ENCODE measurements at regions not wholly inside any gene's neighbourhood (a gene's known extent, or its start where the extent isn't known, plus 50 kb on each side); places are given as distances from the start of the nearest gene placed in this dataset.

- Histone ChIP-seq H3K27ac (no peak overlapping the region), H3K27me3 (no peaks in the 10 kb centered on the region), H3K9me3 (no peaks in the 10 kb centered on the region), H3K36me3 (no peaks in the 10 kb centered on the region), H3K4me1 (no peaks in the 10 kb centered on the region), H3K4me3 (replicated peaks in 1 of 3) (no peak overlapping the region)
- 59% methylated on average over 14 of the region's 14 CpGs for WGBS, 2 donors
- no peak for DNase-seq
- TF ChIP-seq CTCF (IDR thresholded peaks at IDR 0.05): no peak
- intact Hi-C loops (cut with DNase I): no loop called here
Observed at GRCh38 chr21:8991088-8991907, 1530.1 kb upstream of the TPTE start.

- Histone ChIP-seq H3K4me1 (no peaks in the 10 kb centered on the region), H3K27me3 (no peaks in the 10 kb centered on the region), H3K9me3 (no peaks in the 10 kb centered on the region), H3K27ac (no peak overlapping the region), H3K4me3 (replicated peaks in 1 of 3) (no peak overlapping the region), H3K36me3 (no peaks in the 10 kb centered on the region)
- 47 to 52% methylated on average over 3 of the region's 3 CpGs for WGBS, 2 donors
- no peak for DNase-seq
- intact Hi-C loops (cut with DNase I): no loop called here
- TF ChIP-seq CTCF (IDR thresholded peaks at IDR 0.05): no peak
- TF ChIP-seq POLR2A (IDR thresholded peaks at IDR 0.05): no peak
Observed at GRCh38 chr21:8991968-8992621, 1529.3 kb upstream of the TPTE start.

- no peak for TF ChIP-seq POLR2A (IDR thresholded peaks at IDR 0.05)
- TF ChIP-seq CTCF (IDR thresholded peaks at IDR 0.05): no peak
- no peak overlapping the region for H3K27ac ChIP-seq
- 49 to 52% methylated on average over 6 of the region's 6 CpGs for WGBS, 2 donors
- no peak overlapping the region for H3K4me3 ChIP-seq (replicated peaks in 1 of 3)
- no peaks in the 10 kb centered on the region for H3K4me1 ChIP-seq
- DNase-seq: no peak
- no peaks in the 10 kb centered on the region for H3K9me3 ChIP-seq
- H3K36me3 ChIP-seq: no peaks in the 10 kb centered on the region
- intact Hi-C loops (cut with DNase I): no loop called here
- no peaks in the 10 kb centered on the region for H3K27me3 ChIP-seq
Observed at GRCh38 chr21:8992731-8993174, 1528.6 kb upstream of the TPTE start.

GRCh38 chr21:8993284-8993942 lies 1528.0 kb upstream of the TPTE start:
- H3K4me1 ChIP-seq: no peaks in the 10 kb centered on the region
- no peak overlapping the region for H3K4me3 ChIP-seq (replicated peaks in 1 of 3)
- H3K27ac ChIP-seq: no peak overlapping the region
- no peaks in the 10 kb centered on the region for H3K27me3 ChIP-seq
- intact Hi-C loops (cut with DNase I): no loop called here
- H3K9me3 ChIP-seq: no peaks in the 10 kb centered on the region
- no peaks in the 10 kb centered on the region for H3K36me3 ChIP-seq
- no peak for TF ChIP-seq CTCF (IDR thresholded peaks at IDR 0.05)
- no peak for TF ChIP-seq POLR2A (IDR thresholded peaks at IDR 0.05)
- no peak for DNase-seq
- whole genome bisulfite sequencing, 2 donors: 30 to 34% methylated on average over 3 of the region's 3 CpGs

All from thyroid gland (tissue), 4 donors.